OCI-LY7 (cell line): ENCODE measurements at regions not wholly inside any gene's neighbourhood (a gene's known extent, or its start where the extent isn't known, plus 50 kb on each side); places are given as distances from the start of the nearest gene placed in this dataset.

ENCODE experiments used
- BruUV-seq: library from RNA; stranded (reverse); fragments of 400-500 nt; replicated peaks from 2 replicates; lab custom pipeline; 2021; lab: Mats Ljungman, UMichigan
- CTCF ChIA-PET: fragments of 300-600 bp; sonication (Branson Sonifier 250); formaldehyde crosslinking; loops from one replicate; lab custom pipeline; 2022; ENCODE audit warnings: antibody characterized with exemption; ENCODE audit not compliant: unreplicated experiment; lab: Charles Lee
- POLR2A ChIA-PET: fragments of 300-600 bp; sonication (Branson Sonifier 250); formaldehyde crosslinking; loops from one replicate; lab custom pipeline; 2022; ENCODE audit warnings: antibody characterized with exemption; lab: Charles Lee
- DNase-seq: peaks from one replicate; pipeline ENCODE4 v3.0.0-alpha.2; 2015; ENCODE audit warnings: low spot score
- H2AFZ ChIP-seq: fragments of 200-600 bp; sonication (generic), shearing (Covaris generic); 2 replicates; pipeline ENCODE4 v1.6.1; 2014; ENCODE audit warnings: mild to moderate bottlenecking, antibody characterized with exemption, low read length, moderate library complexity
- H3K27ac ChIP-seq: fragments of 200-600 bp; sonication (generic); 2 replicates; pipeline ENCODE4 v1.5.1; 2014; ENCODE audit warnings: mixed run types, low read depth, mild to moderate bottlenecking, moderate library complexity, low read length, inconsistent platforms; ENCODE audit not compliant: poor library complexity, severe bottlenecking
- H3K36me3 ChIP-seq: fragments of 200-600 bp; sonication (generic); 2 replicates; pipeline ENCODE4 v1.6.1; 2014; ENCODE audit warnings: mild to moderate bottlenecking, antibody characterized with exemption, low read length, moderate library complexity, mixed read lengths; ENCODE audit not compliant: insufficient read depth
- H3K4me1 ChIP-seq: fragments of 200-600 bp; sonication (generic); 2 replicates; pipeline ENCODE4 v1.5.1; 2014; ENCODE audit warnings: mild to moderate bottlenecking, low read length; ENCODE audit not compliant: insufficient read depth, poor library complexity, severe bottlenecking
- H3K4me2 ChIP-seq: fragments of 200-600 bp; sonication (generic); 2 replicates; pipeline ENCODE4 v1.6.1; 2014; ENCODE audit warnings: mild to moderate bottlenecking, low read length
- H3K4me3 ChIP-seq: fragments of 200-600 bp; sonication (generic); 2 replicates; pipeline ENCODE4 v1.5.1; 2014; ENCODE audit warnings: mild to moderate bottlenecking, low read depth, low read length; ENCODE audit not compliant: poor library complexity, severe bottlenecking
- H3K79me2 ChIP-seq: fragments of 200-600 bp; sonication (generic); 2 replicates; pipeline ENCODE4 v1.6.1; 2016; ENCODE audit warnings: low read depth, mild to moderate bottlenecking, low read length, moderate library complexity, mixed read lengths; ENCODE audit not compliant: insufficient read depth
- H3K9me2 ChIP-seq: fragments of 200-600 bp; sonication (generic); 2 replicates; pipeline ENCODE4 v1.6.1; 2016; ENCODE audit warnings: mild to moderate bottlenecking, low read length, mixed read lengths; ENCODE audit not compliant: insufficient read depth
- H3K9me3 ChIP-seq: fragments of 200-600 bp; sonication (generic); 2 replicates; pipeline ENCODE4 v1.6.1; 2014; ENCODE audit warnings: mild to moderate bottlenecking, mixed run types, low read length, mixed read lengths
- H4K20me1 ChIP-seq: fragments of 200-600 bp; sonication (generic); 2 replicates; pipeline ENCODE4 v1.6.1; 2014; ENCODE audit warnings: mild to moderate bottlenecking, antibody characterized with exemption, low read length, moderate library complexity, mixed read lengths; ENCODE audit not compliant: insufficient read depth
- EZH2phosphoT487 ChIP-seq: fragments of 200-600 bp; sonication (generic); IDR thresholded peaks from 2 replicates; pipeline ENCODE4 v1.6.1; 2018; ENCODE audit warnings: low read depth, borderline replicate concordance, mild to moderate bottlenecking, mixed run types, antibody characterized with exemption, low read length, moderate library complexity, mixed read lengths
- intact Hi-C: fragments of 100-400 bp; cut with micrococcal nuclease; formaldehyde crosslinking; loops from one replicate; pipeline ENCODE4 v1.10.0; 2022; ENCODE audit not compliant: unreplicated experiment
- TF ChIP-seq, protein P1 (sequence below): fragments of 200-600 bp; sonication (generic); conservative IDR thresholded peaks from 2 replicates; pipeline ENCODE4 v1.5.1; 2014; ENCODE audit warnings: mild to moderate bottlenecking, antibody characterized with exemption, low read length, moderate library complexity, mixed read lengths

DNA sequence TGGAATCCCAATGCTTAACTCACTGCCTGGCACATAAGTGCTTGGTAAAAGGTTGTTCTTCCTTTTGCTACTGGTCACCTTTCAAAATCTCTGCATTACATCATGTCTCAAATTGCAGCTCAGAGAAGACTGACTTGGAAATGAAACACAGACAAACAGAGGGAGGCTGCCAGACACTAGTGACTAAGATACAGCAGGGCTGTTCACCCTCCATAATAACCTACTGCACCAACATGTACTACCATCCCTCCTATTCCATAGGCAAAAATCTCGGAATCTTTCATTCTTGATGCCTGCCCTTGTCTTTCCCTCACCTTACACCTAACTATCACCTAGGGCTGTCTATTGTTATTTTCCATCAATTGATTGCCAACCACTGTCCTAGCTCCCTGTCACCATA lies 502.3 kb upstream of the ADAMTS9 start:
- ChIA-PET POLR2A (no interaction called here), CTCF (no interaction called here)
- Histone ChIP-seq H3K79me2 (no peaks in the 10 kb centered on the region), H3K4me3 (no peak overlapping the region), H3K27ac (no peak overlapping the region), H3K9me2 (no peaks in the 10 kb centered on the region), H2AFZ (no peak overlapping the region), H3K4me2 (no peak overlapping the region), H4K20me1 (no peaks in the 10 kb centered on the region), H3K36me3 (no peaks in the 10 kb centered on the region), H3K4me1 (no peaks in the 10 kb centered on the region), H3K9me3 (no peaks in the 10 kb centered on the region)
- intact Hi-C loops = no loop called here
- TF ChIP-seq, protein P1, sequence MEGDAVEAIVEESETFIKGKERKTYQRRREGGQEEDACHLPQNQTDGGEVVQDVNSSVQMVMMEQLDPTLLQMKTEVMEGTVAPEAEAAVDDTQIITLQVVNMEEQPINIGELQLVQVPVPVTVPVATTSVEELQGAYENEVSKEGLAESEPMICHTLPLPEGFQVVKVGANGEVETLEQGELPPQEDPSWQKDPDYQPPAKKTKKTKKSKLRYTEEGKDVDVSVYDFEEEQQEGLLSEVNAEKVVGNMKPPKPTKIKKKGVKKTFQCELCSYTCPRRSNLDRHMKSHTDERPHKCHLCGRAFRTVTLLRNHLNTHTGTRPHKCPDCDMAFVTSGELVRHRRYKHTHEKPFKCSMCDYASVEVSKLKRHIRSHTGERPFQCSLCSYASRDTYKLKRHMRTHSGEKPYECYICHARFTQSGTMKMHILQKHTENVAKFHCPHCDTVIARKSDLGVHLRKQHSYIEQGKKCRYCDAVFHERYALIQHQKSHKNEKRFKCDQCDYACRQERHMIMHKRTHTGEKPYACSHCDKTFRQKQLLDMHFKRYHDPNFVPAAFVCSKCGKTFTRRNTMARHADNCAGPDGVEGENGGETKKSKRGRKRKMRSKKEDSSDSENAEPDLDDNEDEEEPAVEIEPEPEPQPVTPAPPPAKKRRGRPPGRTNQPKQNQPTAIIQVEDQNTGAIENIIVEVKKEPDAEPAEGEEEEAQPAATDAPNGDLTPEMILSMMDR = no peak
- TF ChIP-seq EZH2phosphoT487 = no peak
- no peak for DNase-seq
- BruUV-seq = no TSS peak

DNA sequence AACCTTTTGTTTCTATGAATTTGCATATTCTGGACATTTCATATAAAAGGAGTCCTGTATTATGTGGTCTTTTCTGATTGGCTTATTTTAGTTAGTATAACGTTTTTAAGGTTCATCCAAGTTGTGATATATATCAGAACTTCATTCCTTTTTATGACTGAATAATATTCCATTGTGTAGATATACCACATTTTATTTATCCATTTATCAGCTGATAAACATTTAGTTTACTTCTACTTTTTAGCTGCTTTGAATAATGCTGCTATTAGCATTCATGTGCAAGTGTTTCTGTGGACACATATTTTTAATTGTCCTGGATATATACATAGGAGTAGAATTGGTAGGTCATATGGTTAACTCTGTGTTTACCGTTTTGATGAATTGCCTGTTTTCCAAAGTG lies 498.5 kb upstream of the ADAMTS9 start:
- no peak for DNase-seq
- ChIA-PET POLR2A (interaction anchor here (0.8 kb wide), 1 partner anchor 12 kb away, joined by 3 read pairs; no protein-coding TSS in a partner anchor), CTCF (no interaction called here)
- H2AFZ ChIP-seq = no peak overlapping the region
- no peaks in the 10 kb centered on the region for H3K4me1 ChIP-seq
- no peaks in the 10 kb centered on the region for H3K36me3 ChIP-seq
- H3K9me2 ChIP-seq = no peaks in the 10 kb centered on the region
- intact Hi-C loops = no loop called here
- no TSS peak for BruUV-seq
- H3K79me2 ChIP-seq = no peaks in the 10 kb centered on the region
- no peaks in the 10 kb centered on the region for H3K9me3 ChIP-seq
- H3K4me3 ChIP-seq = no peak overlapping the region
- TF ChIP-seq EZH2phosphoT487 = no peak
- TF ChIP-seq, protein P1 = no peak
- H3K4me2 ChIP-seq = no peak overlapping the region
- H3K27ac ChIP-seq = no peak overlapping the region
- H4K20me1 ChIP-seq = no peaks in the 10 kb centered on the region

DNA sequence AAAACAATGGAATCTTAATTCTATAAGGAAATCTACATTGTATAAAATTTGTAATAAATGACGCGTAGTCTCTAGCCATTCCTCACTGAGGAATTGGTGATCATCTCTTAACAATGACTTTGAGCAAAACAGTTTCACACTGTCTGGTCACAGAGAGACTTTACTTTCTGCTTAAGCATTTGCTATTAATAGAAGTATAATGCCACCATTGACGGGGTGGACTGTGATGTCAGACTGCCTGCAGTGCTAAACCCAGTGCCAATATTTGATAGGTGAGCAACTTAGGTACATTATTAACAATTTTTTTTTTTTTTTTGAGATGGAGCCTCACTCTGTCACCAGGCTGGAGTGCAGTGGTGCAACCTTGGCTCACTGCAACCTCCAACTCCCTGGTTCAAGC lies 494.9 kb upstream of the ADAMTS9 start:
- POLR2A ChIA-PET = no interaction called here
- DNase-seq = no peak
- Histone ChIP-seq H3K27ac (no peak overlapping the region), H3K36me3 (no peaks in the 10 kb centered on the region), H4K20me1 (no peaks in the 10 kb centered on the region), H3K79me2 (no peaks in the 10 kb centered on the region), H3K4me1 (no peaks in the 10 kb centered on the region), H3K4me2 (no peak overlapping the region), H3K9me3 (no peaks in the 10 kb centered on the region), H3K9me2 (no peaks in the 10 kb centered on the region), H2AFZ (no peak overlapping the region), H3K4me3 (no peak overlapping the region)
- intact Hi-C loops = no loop called here
- CTCF ChIA-PET = no interaction called here
- no TSS peak for BruUV-seq
- no peak for TF ChIP-seq EZH2phosphoT487
- TF ChIP-seq, protein P1 = no peak
